ENCODE measurements at regions not wholly inside any gene's neighbourhood (a gene's known extent, or its start where the extent isn't known, plus 50 kb on each side); places are given as distances from the start of the nearest gene placed in this dataset.

DNA sequence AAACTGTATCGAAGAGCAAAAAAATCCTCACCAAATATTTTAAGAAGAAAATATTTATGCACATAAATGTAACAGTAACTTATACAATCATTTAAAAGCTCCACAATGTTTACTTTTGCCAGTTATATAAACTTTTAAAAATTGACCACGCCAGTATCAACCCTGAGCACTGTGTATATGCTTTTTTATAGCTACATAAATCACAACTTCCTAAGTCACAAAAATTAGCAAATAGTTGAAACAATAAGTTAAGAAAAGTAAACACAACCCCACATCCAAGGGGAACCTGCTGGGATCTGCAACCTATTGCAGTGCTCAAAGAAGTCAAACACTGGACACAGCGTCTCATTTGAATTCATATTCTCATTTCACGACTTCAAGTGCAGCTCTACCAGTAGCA is 89.8 kb upstream of the DST start:
- Histone ChIP-seq H3K23ac (ENCODE audit: insufficient read length, low read depth, low read length) (no peak overlapping the region), H2BK120ac (ENCODE audit: low read depth, low read length, poor library complexity, severe bottlenecking) (no peak overlapping the region), H4K5ac (ENCODE audit: insufficient read length, low read depth, low read length) (no peak overlapping the region), H3K9ac (ENCODE audit: extremely low read depth, insufficient read length, low read length) (no peak overlapping the region), H4K91ac (ENCODE audit: insufficient read length, low read depth, low read length) (no peak overlapping the region), H2BK15ac (ENCODE audit: low read depth, low read length) (no peak overlapping the region), H2BK12ac (ENCODE audit: insufficient read length, low read depth, low read length) (no peak overlapping the region), H2AK5ac (ENCODE audit: insufficient read length, low read length) (no peak overlapping the region), H3K79me2 (ENCODE audit: insufficient read depth, low read length) (peaks cover 5% of the 10 kb centered on the region; the same call in 1 of the 2 replicates), H3K27me3 (ENCODE audit: insufficient read depth, low read length) (no peaks in the 10 kb centered on the region), H3K9me3 (ENCODE audit: control insufficient read depth, low read depth, low read length) (no peaks in the 10 kb centered on the region), H2BK20ac (ENCODE audit: low read depth, low read length, poor library complexity, severe bottlenecking) (no peak overlapping the region), H3T11ph (ENCODE audit: low read length) (no peak overlapping the region), H3K14ac (ENCODE audit: insufficient read depth, low read length) (no peak overlapping the region), H3K27ac (ENCODE audit: insufficient read length, low read depth, low read length) (no peak overlapping the region), H2BK5ac (ENCODE audit: insufficient read length, low read length) (no peak overlapping the region), H4K20me1 (ENCODE audit: control insufficient read depth, insufficient read depth, insufficient read length) (no peaks in the 10 kb centered on the region), H3K4me1 (ENCODE audit: insufficient read depth, low read length) (peaks cover 2% of the 10 kb centered on the region; the same call in 1 of the 2 replicates), H2AFZ (ENCODE audit: low read length) (no peak overlapping the region), H3K79me1 (ENCODE audit: insufficient read depth, low read depth, low read length, poor library complexity, severe bottlenecking) (no peaks in the 10 kb centered on the region), H3K4ac (ENCODE audit: low read depth, low read length) (no peak overlapping the region), H3K23me2 (ENCODE audit: insufficient read length, low read depth, low read length, poor library complexity, severe bottlenecking) (no peaks in the 10 kb centered on the region), H3K56ac (ENCODE audit: insufficient read length, low read depth, low read length) (no peak overlapping the region), H3K18ac (ENCODE audit: insufficient read length, low read depth, low read length) (no peak overlapping the region), H3K4me2 (ENCODE audit: insufficient read depth, insufficient read length, low read length) (no peak overlapping the region), H4K8ac (replicated peaks; ENCODE audit: insufficient read length, low read depth, low read length) (no peak overlapping the region)
- no peaks in the 10 kb centered on the region for H3K9me3 Mint-ChIP-seq
- TF ChIP-seq, protein P1, sequence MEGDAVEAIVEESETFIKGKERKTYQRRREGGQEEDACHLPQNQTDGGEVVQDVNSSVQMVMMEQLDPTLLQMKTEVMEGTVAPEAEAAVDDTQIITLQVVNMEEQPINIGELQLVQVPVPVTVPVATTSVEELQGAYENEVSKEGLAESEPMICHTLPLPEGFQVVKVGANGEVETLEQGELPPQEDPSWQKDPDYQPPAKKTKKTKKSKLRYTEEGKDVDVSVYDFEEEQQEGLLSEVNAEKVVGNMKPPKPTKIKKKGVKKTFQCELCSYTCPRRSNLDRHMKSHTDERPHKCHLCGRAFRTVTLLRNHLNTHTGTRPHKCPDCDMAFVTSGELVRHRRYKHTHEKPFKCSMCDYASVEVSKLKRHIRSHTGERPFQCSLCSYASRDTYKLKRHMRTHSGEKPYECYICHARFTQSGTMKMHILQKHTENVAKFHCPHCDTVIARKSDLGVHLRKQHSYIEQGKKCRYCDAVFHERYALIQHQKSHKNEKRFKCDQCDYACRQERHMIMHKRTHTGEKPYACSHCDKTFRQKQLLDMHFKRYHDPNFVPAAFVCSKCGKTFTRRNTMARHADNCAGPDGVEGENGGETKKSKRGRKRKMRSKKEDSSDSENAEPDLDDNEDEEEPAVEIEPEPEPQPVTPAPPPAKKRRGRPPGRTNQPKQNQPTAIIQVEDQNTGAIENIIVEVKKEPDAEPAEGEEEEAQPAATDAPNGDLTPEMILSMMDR (conservative IDR thresholded peaks at IDR 0.05), result no peak
- no peak overlapping the region for H3K4me3 Mint-ChIP-seq
- peak overlapping the region in 2 of 3 experiments; percentile 22 to 53; a peak in 2 of 7 replicates for H3K27ac Mint-ChIP-seq
- no CpG with 5 or more reads among the region's 4 CpGs for WGBS (ENCODE audit: extremely low coverage, insufficient read length, low lambda C conversion rate)
- H3K27me3 Mint-ChIP-seq (ENCODE audit: low read depth), result no peaks in the 10 kb centered on the region
- H3K36me3 Mint-ChIP-seq (ENCODE audit: insufficient read depth in 1 of 3, low read depth in 3 of 3), result peaks cover 0 to 5% (median 3%) of the 10 kb centered on the region in 3 experiments; a peak in 4 of 7 replicates
- no peak for DNase-seq
- H3K4me1 Mint-ChIP-seq, result peaks cover 14 to 19% of the 10 kb centered on the region in 2 experiments
